K562 (cell line): ENCODE measurements at regions not wholly inside any gene's neighbourhood (a gene's known extent, or its start where the extent isn't known, plus 50 kb on each side); places are given as distances from the start of the nearest gene placed in this dataset.

Experiments
- ATAC-seq: fragments of 200-7000 bp; cut with Tn5 transposase; 3 replicates; pipeline ENCODE4 v1.9.1; 2020; ENCODE audit warnings: moderate library complexity
- BruUV-seq: library from RNA; stranded (reverse); fragments of 400-500 nt; replicated peaks from 2 replicates; lab custom pipeline; 2021; lab: Mats Ljungman, UMichigan
- CTCF ChIA-PET: fragments of 300-600 bp; formaldehyde crosslinking; extraction: SDS; loops from one replicate; lab custom pipeline; 2021; ENCODE audit warnings: low intra/inter-chr PET ratio; lab: Yijun Ruan, JAX
- POLR2A ChIA-PET: fragments of 300-600, 350-650 bp; sonication (Branson Sonifier 250); formaldehyde crosslinking; extraction: SDS; loops from one replicate; lab custom pipeline; 2021; ENCODE audit warnings: antibody characterized with exemption, inconsistent platforms; lab: Yijun Ruan, JAX
- DNase-seq, 4 experiments: peaks; one replicate each; pipeline versions ENCODE4 v3.0.0 to v3.0.0-alpha.2; 2011 to 2018; ENCODE audit warnings: low spot score in 3 of 4, mixed read lengths in 3 of 4; ENCODE audit errors: extremely low read depth in 1 of 4
- FAIRE-seq: peaks from 2 replicates; lab custom pipeline; 2011; peaks lifted over from hg19 to GRCh38; lab: Jason Lieb, UNC
- H2AFZ ChIP-seq: 2 replicates; pipeline ENCODE4 v1.6.0; 2011; ENCODE audit warnings: low read depth, low read length, control low read depth, inconsistent platforms
- H3K27ac ChIP-seq: fragments of 200-600 bp; 3 replicates; pipeline ENCODE4 v1.8.0; 2011; ENCODE audit warnings: low read depth, mild to moderate bottlenecking, control low read depth, inconsistent platforms, low read length, moderate library complexity, mixed read lengths; ENCODE audit errors: extremely low read depth
- H3K27me3 ChIP-seq, 2 experiments: fragments of 300-600 bp in 1 of 2; 2 replicates in 1 of 2; 3 replicates in 1 of 2; pipeline versions ENCODE4 v1.6.0 to v1.8.0; 2011; ENCODE audit warnings: inconsistent platforms in 2 of 2, low read length in 2 of 2, mild to moderate bottlenecking in 1 of 2, mixed read lengths in 1 of 2, moderate library complexity in 1 of 2; ENCODE audit not compliant: control insufficient read depth in 2 of 2, insufficient read depth in 2 of 2
- H3K36me3 ChIP-seq: fragments of 300-600 bp; 3 replicates; pipeline ENCODE4 v1.8.0; 2011; ENCODE audit warnings: mild to moderate bottlenecking, low read length, inconsistent platforms; ENCODE audit not compliant: control insufficient read depth, insufficient read depth
- H3K4me1 ChIP-seq, 2 experiments: fragments of 200-600 bp in 1 of 2; replicated peaks in 1 of 2; 2 replicates in 1 of 2; 3 replicates in 1 of 2; pipeline versions ENCODE4 v1.5.1 to v1.8.0; 2011; ENCODE audit warnings: inconsistent platforms in 2 of 2, low read length in 2 of 2, mild to moderate bottlenecking in 1 of 2, mixed read lengths in 1 of 2, moderate library complexity in 1 of 2; ENCODE audit not compliant: control insufficient read depth in 2 of 2, insufficient read depth in 2 of 2
- H3K4me2 ChIP-seq: 2 replicates; pipeline ENCODE4 v1.6.1; 2011; ENCODE audit warnings: low read length, control low read depth, inconsistent platforms, mixed read lengths; ENCODE audit not compliant: insufficient read depth
- H3K4me3 ChIP-seq: fragments of 200-600 bp; sonication (generic), shearing (Covaris generic); 2 replicates; pipeline ENCODE4 v1.5.1; 2016; ENCODE audit warnings: control low read depth, inconsistent platforms
- H3K79me2 ChIP-seq: fragments of 200-600 bp; 3 replicates; pipeline ENCODE4 v1.8.0; 2011; ENCODE audit warnings: low read length, inconsistent platforms; ENCODE audit not compliant: control insufficient read depth, insufficient read depth
- H3K9ac ChIP-seq, 2 experiments: 2 replicates each; pipeline versions ENCODE4 v1.6.0 to v1.6.1; 2011; ENCODE audit warnings: low read depth in 2 of 2, low read length in 2 of 2, control low read depth in 1 of 2, inconsistent platforms in 1 of 2, mild to moderate bottlenecking in 1 of 2, mixed read lengths in 1 of 2; ENCODE audit not compliant: insufficient read depth in 1 of 2
- H3K9me1 ChIP-seq: one replicate; pipeline ENCODE4 v1.6.0; 2011; ENCODE audit warnings: inconsistent platforms, mild to moderate bottlenecking, low read length, moderate library complexity; ENCODE audit not compliant: control insufficient read depth, insufficient read depth
- H3K9me3 ChIP-seq: replicated peaks from 2 replicates; pipeline ENCODE4 v1.5.1; 2011; ENCODE audit warnings: low read depth, low read length, inconsistent platforms; ENCODE audit not compliant: control insufficient read depth, insufficient read depth
- H4K20me1 ChIP-seq: replicated peaks from 2 replicates; pipeline ENCODE4 v1.6.1; 2011; ENCODE audit warnings: low read length, inconsistent platforms, mixed read lengths; ENCODE audit not compliant: control insufficient read depth, insufficient read depth
- BRCA1 ChIP-seq, 2 experiments: fragments of 450-650 bp in 1 of 2; sonication (generic) in 1 of 2; formaldehyde crosslinking in 1 of 2; IDR thresholded peaks; 2 replicates each; pipeline versions ENCODE4 v1.5.0 to v1.6.1; 2017 to 2020; ENCODE audit warnings: mild to moderate bottlenecking in 1 of 2, missing genetic modification reagents in 1 of 2
- EGR1 ChIP-seq: fragments of 450-650 bp; conservative IDR thresholded peaks from 2 replicates; pipeline ENCODE4 v1.6.1; 2017; ENCODE audit warnings: mild to moderate bottlenecking
- HOXB6 ChIP-seq: fragments of 250-450 bp; sonication (Bioruptor Pico); IDR thresholded peaks from 2 replicates; pipeline ENCODE4 v1.5.1; 2022; ENCODE audit warnings: mild to moderate bottlenecking, borderline replicate concordance
- PHB2 ChIP-seq: fragments of 450-650 bp; IDR thresholded peaks from 2 replicates; pipeline ENCODE4 v1.6.1; 2017; ENCODE audit warnings: low read depth
- SIN3B ChIP-seq: fragments of 450-650 bp; IDR thresholded peaks from 2 replicates; pipeline ENCODE4 v1.6.1; 2017; ENCODE audit warnings: low read depth, mild to moderate bottlenecking, moderate library complexity
- ZBTB8A ChIP-seq: fragments of 450-650 bp; IDR thresholded peaks from 2 replicates; pipeline ENCODE4 v1.6.1; 2018; ENCODE audit warnings: mild to moderate bottlenecking, moderate library complexity; ENCODE audit not compliant: partially characterized antibody
- ZNF274 ChIP-seq: IDR thresholded peaks from 2 replicates; pipeline ENCODE4 v1.6.1; 2011; ENCODE audit warnings: low read depth, mild to moderate bottlenecking, low read length, moderate library complexity, borderline replicate concordance
- WGBS: fragments of 100-300 bp; shearing (Covaris generic); methylation state at CpG from one replicate; pipeline ENCODE4 v1.1.6; 2016; ENCODE audit warnings: low coverage, mixed read lengths; ENCODE audit not compliant: insufficient coverage; ENCODE audit errors: missing lambda C conversion rate; 5-methylcytosine and 5-hydroxymethylcytosine counted together
- in situ Hi-C: fragments of 300-500 bp; cut with MboI; formaldehyde crosslinking; loops from 4 replicates; pipeline ENCODE4 v1.15.0; 2018; ENCODE audit warnings: inconsistent platforms, mixed read lengths
- intact Hi-C: fragments of 100-400 bp; cut with micrococcal nuclease; formaldehyde crosslinking; loops from 2 replicates; pipeline ENCODE4 v1.14.2; 2022
- TF ChIP-seq, protein P1 (sequence below): fragments of 450-650 bp; IDR thresholded peaks from 2 replicates; pipeline ENCODE4 v1.7.0; 2016; ENCODE audit warnings: borderline replicate concordance
- TF ChIP-seq, protein P2 (sequence below): fragments of 250-450 bp; sonication (Bioruptor Pico); IDR thresholded peaks from 2 replicates; pipeline ENCODE4 v1.9.0; 2021; ENCODE audit warnings: mild to moderate bottlenecking

DNA sequence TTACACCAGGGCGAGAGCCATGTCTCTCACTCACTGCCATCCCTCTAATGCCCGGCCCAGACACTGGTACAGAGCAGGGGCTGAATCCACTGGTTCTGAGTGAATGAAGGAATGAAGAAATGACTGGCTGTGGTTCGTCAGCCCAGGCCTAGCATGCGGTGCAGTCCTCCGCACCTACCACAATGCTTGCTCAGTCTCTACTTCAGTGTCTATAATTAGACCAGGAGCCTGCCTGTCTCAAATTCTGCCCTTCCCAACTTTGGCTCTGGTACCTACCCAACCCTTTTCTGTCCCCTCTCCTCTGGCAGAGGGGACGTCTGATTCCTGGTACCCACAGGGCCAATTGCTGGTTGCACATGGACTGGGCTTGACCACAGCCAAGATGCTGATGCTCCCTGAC, 118.2 kb upstream of the GRIK3 start (continued):
- no peak for TF ChIP-seq ZBTB8A
- TF ChIP-seq, protein P1, sequence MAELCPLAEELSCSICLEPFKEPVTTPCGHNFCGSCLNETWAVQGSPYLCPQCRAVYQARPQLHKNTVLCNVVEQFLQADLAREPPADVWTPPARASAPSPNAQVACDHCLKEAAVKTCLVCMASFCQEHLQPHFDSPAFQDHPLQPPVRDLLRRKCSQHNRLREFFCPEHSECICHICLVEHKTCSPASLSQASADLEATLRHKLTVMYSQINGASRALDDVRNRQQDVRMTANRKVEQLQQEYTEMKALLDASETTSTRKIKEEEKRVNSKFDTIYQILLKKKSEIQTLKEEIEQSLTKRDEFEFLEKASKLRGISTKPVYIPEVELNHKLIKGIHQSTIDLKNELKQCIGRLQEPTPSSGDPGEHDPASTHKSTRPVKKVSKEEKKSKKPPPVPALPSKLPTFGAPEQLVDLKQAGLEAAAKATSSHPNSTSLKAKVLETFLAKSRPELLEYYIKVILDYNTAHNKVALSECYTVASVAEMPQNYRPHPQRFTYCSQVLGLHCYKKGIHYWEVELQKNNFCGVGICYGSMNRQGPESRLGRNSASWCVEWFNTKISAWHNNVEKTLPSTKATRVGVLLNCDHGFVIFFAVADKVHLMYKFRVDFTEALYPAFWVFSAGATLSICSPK: no peak
- no peak for TF ChIP-seq EGR1
- TF ChIP-seq, protein P2, sequence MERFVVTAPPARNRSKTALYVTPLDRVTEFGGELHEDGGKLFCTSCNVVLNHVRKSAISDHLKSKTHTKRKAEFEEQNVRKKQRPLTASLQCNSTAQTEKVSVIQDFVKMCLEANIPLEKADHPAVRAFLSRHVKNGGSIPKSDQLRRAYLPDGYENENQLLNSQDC (CRISPR knock-in tag): no peak
- no peak for TF ChIP-seq HOXB6 (CRISPR knock-in tag)
- TF ChIP-seq ZNF274: no peak
- no peak for TF ChIP-seq PHB2

DNA sequence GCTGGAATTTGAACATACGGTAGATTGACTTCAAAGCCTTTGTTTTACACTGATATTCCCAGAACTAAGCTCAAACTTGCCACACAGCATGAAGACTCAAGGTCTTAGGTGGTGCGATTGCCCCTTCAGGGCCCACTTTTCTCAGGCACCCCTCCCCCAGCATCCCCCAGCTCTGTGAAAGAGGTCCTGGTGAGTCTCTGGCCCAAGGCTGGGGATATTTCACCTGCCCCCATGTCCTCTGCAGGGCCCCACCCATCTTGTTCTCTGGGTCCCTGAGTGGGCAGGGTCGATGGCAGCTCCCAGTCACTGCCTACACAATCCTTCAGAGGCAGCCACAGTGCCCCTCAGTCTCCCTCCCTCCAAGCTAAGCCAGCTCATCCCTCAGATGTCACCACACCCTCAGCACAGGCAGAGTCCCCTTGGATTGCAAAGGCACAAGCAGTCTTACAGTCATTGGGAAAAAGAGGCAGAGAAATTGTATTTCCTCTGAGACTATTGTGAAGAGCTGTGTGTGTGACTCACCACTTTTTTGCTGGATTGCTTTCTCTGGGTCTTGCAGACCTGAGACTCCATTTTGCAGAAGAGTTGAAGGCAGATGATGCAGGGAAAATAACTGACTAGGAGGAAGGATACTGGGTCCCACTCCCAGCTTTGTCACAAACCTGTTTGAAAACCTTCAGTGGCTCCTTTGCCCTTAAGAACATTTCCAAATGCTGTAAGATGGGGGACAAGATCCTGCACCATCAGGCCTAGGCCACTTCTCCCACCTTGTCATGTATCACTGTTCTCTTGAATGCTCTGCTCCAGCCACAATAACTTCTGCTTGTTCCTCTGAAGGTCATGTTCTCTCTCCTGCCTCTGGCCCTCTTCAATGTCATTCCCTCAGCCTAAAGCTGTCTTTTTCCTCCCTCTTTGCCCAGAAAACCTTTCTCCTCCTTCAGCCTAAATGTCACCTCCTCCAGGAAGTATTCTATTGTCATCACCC, 119.1 kb upstream of the GRIK3 start:
- ChIA-PET CTCF (no interaction called here), POLR2A (no interaction called here)
- H2AFZ ChIP-seq: no peak overlapping the region
- H3K4me1 ChIP-seq: no peaks in the 10 kb centered on the region
- FAIRE-seq (no peak), ATAC-seq (no peak), DNase-seq (no peak)
- TF ChIP-seq SIN3B (no peak), BRCA1 (IDR thresholded peaks at IDR 0.05) (no peak), BRCA1 (CRISPR knock-in tag; IDR thresholded peaks at IDR 0.05) (no peak)
- no peaks in the 10 kb centered on the region for H3K79me2 ChIP-seq
- 0% methylated on average over 3 of the region's 3 CpGs for WGBS
- no TSS peak for BruUV-seq
- H3K9me1 ChIP-seq: no peaks in the 10 kb centered on the region
- H3K4me3 ChIP-seq: no peak overlapping the region
- H3K4me2 ChIP-seq: no peak overlapping the region
- H3K36me3 ChIP-seq: no peaks in the 10 kb centered on the region
- intact Hi-C loops (no loop called here), in situ Hi-C loops (no loop called here)
- H3K9ac ChIP-seq: no peak overlapping the region
- H3K27me3 ChIP-seq: no peaks in the 10 kb centered on the region
- no peaks in the 10 kb centered on the region for H4K20me1 ChIP-seq
- no peak overlapping the region for H3K27ac ChIP-seq
- no peaks in the 10 kb centered on the region for H3K9me3 ChIP-seq
